Mucosa of descending colon (tissue), 3 donors: ENCODE measurements at regions not wholly inside any gene's neighbourhood (a gene's known extent, or its start where the extent isn't known, plus 50 kb on each side); places are given as distances from the start of the nearest gene placed in this dataset.

Source experiments
- ATAC-seq: fragments of 200-7000 bp; cut with Tn5 transposase; one replicate; pipeline ENCODE4 v1.9.1; 2020; ENCODE audit warnings: mild to moderate bottlenecking, moderate library complexity
- DNase-seq, 3 donors: peaks; one replicate each; pipeline ENCODE4 v3.0.0-alpha.2; 2020
- H3K36me3 ChIP-seq: fragments of 200-600 bp; one replicate; pipeline ENCODE4 v1.8.0; 2021; ENCODE audit warnings: low read depth, mild to moderate bottlenecking
- H3K4me1 ChIP-seq: fragments of 200-600 bp; one replicate; pipeline ENCODE4 v1.8.0; 2021; ENCODE audit warnings: low read depth, mild to moderate bottlenecking
- H3K4me3 ChIP-seq: fragments of 200-600 bp; one replicate; pipeline ENCODE4 v1.8.0; 2021; ENCODE audit warnings: mild to moderate bottlenecking
- H3K9me3 ChIP-seq: fragments of 200-600 bp; one replicate; pipeline ENCODE4 v1.8.0; 2021; ENCODE audit warnings: mild to moderate bottlenecking
- intact Hi-C, 2 donors: fragments of 100-400 bp; cut with DNase I in 1 of 2; cut with micrococcal nuclease in 1 of 2; formaldehyde crosslinking; loops; one replicate each; pipeline versions ENCODE4 v1.11.0 to v1.11.1; 2022; cut with DNase I, micrococcal nuclease
- TF ChIP-seq, protein P1 (sequence below): fragments of 200-600 bp; IDR thresholded peaks from one replicate; pipeline ENCODE4 v1.8.0; 2022; ENCODE audit warnings: antibody characterized with exemption, mild to moderate bottlenecking
- donor health status: DM: no; HTN: no; CAD: no; lungs with moderate emphysema.
- donor health status: DM: no; HTN: no; CAD: no.
- donor health status: DM: no; HTN: yes; CAD: no.

DNA sequence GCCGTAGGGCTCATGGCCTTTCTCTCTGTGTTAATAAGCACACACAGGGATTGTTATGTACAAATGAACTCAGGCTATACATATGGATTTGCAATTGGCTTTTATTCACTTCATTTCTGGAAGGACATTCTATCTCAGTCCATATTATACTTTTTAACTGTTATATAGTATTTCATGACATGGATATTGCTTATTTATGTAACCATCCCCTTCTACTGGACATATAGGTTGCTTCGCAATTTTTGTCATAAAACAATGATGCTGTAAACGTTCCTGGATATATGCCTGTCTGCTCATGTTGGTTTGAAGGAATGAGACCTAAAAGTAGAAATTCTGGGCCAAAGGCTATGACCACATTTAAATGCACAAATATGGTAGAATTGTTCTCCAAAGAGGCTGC is 158.1 kb downstream of the BCOR start:
- intact Hi-C loops, result no loop called here
- DNase-seq, result no peak
- Histone ChIP-seq H3K36me3 (no peaks in the 10 kb centered on the region), H3K4me3 (no peak overlapping the region), H3K9me3 (no peaks in the 10 kb centered on the region), H3K4me1 (no peaks in the 10 kb centered on the region)
- TF ChIP-seq, protein P1, sequence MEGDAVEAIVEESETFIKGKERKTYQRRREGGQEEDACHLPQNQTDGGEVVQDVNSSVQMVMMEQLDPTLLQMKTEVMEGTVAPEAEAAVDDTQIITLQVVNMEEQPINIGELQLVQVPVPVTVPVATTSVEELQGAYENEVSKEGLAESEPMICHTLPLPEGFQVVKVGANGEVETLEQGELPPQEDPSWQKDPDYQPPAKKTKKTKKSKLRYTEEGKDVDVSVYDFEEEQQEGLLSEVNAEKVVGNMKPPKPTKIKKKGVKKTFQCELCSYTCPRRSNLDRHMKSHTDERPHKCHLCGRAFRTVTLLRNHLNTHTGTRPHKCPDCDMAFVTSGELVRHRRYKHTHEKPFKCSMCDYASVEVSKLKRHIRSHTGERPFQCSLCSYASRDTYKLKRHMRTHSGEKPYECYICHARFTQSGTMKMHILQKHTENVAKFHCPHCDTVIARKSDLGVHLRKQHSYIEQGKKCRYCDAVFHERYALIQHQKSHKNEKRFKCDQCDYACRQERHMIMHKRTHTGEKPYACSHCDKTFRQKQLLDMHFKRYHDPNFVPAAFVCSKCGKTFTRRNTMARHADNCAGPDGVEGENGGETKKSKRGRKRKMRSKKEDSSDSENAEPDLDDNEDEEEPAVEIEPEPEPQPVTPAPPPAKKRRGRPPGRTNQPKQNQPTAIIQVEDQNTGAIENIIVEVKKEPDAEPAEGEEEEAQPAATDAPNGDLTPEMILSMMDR, result no peak
- ATAC-seq, result no peak

DNA sequence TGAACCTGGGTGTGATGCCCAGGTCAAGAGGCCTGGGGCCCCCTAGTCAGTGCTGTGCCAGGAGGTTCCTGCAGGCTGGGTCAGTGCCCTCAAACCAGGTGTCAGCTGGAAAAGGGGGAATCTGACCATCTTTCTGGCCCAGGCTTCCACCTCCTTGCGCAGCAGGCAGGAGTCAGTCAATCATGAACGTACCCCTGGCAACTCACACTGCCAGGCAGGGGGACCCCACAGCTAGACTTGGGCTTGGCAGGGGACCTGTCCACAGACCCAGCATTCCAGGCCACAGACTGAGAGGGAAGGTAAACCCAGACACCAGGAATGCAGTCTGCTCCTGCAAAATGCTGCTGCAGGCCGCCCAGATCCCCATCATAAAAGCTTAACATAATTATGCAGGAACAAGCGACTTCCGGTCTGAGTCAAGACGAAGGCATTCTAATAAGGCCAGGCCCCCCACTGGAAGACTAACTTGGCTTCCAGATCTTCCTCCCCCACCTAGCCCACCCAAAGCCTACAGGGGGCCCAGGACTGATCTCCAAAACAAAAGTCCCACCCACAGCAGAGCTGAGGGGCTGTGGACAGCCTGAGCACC is 156.3 kb downstream of the BCOR start:
- DNase-seq (no peak), ATAC-seq (no peak)
- no peaks in the 10 kb centered on the region for H3K36me3 ChIP-seq
- H3K9me3 ChIP-seq, result no peaks in the 10 kb centered on the region
- H3K4me3 ChIP-seq, result no peak overlapping the region
- no peaks in the 10 kb centered on the region for H3K4me1 ChIP-seq
- intact Hi-C loops, result no loop called here
- TF ChIP-seq, protein P1, result no peak

DNA sequence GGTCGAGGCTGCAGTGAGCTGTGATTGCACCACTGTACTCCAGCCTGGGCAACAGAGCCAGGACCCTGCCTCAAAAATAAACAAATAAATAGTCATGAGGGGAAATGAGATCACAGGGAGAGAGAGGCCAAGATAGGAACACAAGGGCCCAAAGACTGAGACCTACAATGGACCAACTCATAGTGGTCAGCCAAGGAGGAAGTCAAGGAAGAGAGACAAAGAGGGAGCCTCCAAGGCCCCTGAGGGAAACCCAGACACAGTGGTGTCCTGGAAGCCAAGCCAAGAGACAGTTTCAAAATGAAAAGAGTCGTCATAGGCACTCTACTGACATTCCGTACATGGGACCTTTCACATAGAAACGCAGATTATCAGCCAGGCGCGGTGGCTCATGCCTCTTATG is 153.3 kb downstream of the BCOR start:
- Histone ChIP-seq H3K4me1 (no peaks in the 10 kb centered on the region), H3K36me3 (no peaks in the 10 kb centered on the region), H3K4me3 (no peak overlapping the region), H3K9me3 (no peaks in the 10 kb centered on the region)
- TF ChIP-seq, protein P1, result no peak
- ATAC-seq, result no peak
- DNase-seq, result no peak
- intact Hi-C loops, result no loop called here

DNA sequence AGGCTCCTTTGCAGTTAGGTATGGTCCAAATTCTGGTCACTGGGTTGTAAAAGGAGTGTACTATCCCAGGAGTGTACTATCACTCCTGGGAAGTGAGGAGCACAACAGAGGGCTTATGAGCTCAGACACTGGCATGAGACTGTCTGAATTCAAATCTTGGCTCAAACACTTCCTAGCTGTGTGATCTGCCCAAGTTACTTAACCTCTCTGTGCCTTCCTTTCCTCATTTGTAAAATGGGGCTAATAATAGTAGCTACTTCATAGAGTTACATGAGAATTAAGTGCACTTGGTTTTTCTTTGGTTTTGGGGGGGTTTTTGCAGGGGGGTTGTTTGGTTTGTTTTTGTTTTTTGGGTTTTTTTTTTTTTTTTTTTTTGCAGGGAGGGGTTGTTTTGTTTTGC is 152.0 kb downstream of the BCOR start:
- Histone ChIP-seq H3K4me1 (no peaks in the 10 kb centered on the region), H3K9me3 (no peaks in the 10 kb centered on the region), H3K4me3 (no peak overlapping the region), H3K36me3 (no peaks in the 10 kb centered on the region)
- intact Hi-C loops, result no loop called here
- TF ChIP-seq, protein P1, result no peak
- DNase-seq (no peak), ATAC-seq (no peak)

- H3K4me1 ChIP-seq, result no peaks in the 10 kb centered on the region
- DNase-seq, result no peak
- no peak overlapping the region for H3K4me3 ChIP-seq
- intact Hi-C loops, result no loop called here
- H3K9me3 ChIP-seq, result no peaks in the 10 kb centered on the region
- no peak for ATAC-seq
- H3K36me3 ChIP-seq, result no peaks in the 10 kb centered on the region
- TF ChIP-seq, protein P1, result no peak
These were observed 150.9 kb downstream of the BCOR start for GRCh38 chrX:39946822-39947221.

- DNase-seq (no peak), ATAC-seq (no peak)
- intact Hi-C loops, result no loop called here
- no peaks in the 10 kb centered on the region for H3K36me3 ChIP-seq
- H3K9me3 ChIP-seq, result no peaks in the 10 kb centered on the region
- H3K4me1 ChIP-seq, result peaks cover 3% of the 10 kb centered on the region
- TF ChIP-seq, protein P1, result no peak
- no peak overlapping the region for H3K4me3 ChIP-seq
These were observed 149.2 kb downstream of the BCOR start for GRCh38 chrX:39948582-39948981.
